ENCODE measurements at regions not wholly inside any gene's neighbourhood (a gene's known extent, or its start where the extent isn't known, plus 50 kb on each side); places are given as distances from the start of the nearest gene placed in this dataset.

- Mint-ChIP-seq H3K27ac (peak overlapping the region; percentile 73 to 87 (median 81)), H3K4me1 (peaks cover 32% of the 10 kb centered on the region), H3K4me3 (peak overlapping the region in 1 of 3 experiments; percentile 27), H3K27me3 (ENCODE audit: low read depth) (peaks cover 11% of the 10 kb centered on the region), H3K9me3 (no peaks in the 10 kb centered on the region), H3K36me3 (ENCODE audit: low read depth) (no peaks in the 10 kb centered on the region)
- TF ChIP-seq CTCF (IDR thresholded peaks at IDR 0.05; ENCODE audit: unreplicated experiment in 3 of 3) = no peak
These were observed 150.9 kb downstream of the SNX19 start for GRCh38 chr11:130765406-130765805.

DNA sequence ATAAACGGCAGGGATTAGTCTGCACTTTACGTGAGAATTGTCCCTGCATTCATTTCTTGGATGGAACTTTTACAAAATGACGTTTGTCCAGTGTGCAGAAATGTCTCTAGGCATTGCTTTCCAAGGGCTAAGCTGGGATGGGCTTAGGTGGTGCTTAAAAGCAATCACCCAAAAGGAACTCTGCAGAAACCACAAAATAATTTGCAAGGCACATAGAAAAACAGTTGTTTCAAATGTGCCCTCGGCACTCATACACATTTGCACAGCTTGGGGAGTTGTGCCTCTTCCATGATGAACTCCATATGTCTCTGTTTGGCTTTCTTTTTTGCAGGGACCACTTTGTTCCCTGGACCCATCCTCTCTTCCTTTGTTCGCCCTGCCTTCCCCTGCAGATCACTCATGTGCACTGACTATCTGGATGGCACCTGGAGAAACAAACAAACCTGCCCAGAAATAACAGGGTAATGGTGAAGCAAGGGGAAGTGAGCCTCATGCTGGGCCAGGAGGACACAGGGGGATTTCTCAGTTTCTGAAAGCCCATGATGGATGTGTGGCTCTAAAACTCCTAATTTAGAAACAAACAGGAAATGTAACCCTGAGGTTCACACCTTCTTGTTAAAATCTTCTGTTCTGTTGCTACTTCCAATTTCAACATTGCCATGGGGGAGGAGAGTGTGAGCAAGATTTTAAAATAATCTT lies 150.2 kb downstream of the SNX19 start:
- peak overlapping the region; percentile 73 to 87 (median 81) for H3K27ac Mint-ChIP-seq
- no peaks in the 10 kb centered on the region for H3K9me3 Mint-ChIP-seq
- H3K4me3 Mint-ChIP-seq = no peak overlapping the region
- no peaks in the 10 kb centered on the region for H3K36me3 Mint-ChIP-seq (ENCODE audit: low read depth)
- H3K4me1 Mint-ChIP-seq = peaks cover 35% of the 10 kb centered on the region
- no peak for TF ChIP-seq CTCF (IDR thresholded peaks at IDR 0.05; ENCODE audit: unreplicated experiment in 3 of 3)
- H3K27me3 Mint-ChIP-seq (ENCODE audit: low read depth) = peaks cover 7% of the 10 kb centered on the region

DNA sequence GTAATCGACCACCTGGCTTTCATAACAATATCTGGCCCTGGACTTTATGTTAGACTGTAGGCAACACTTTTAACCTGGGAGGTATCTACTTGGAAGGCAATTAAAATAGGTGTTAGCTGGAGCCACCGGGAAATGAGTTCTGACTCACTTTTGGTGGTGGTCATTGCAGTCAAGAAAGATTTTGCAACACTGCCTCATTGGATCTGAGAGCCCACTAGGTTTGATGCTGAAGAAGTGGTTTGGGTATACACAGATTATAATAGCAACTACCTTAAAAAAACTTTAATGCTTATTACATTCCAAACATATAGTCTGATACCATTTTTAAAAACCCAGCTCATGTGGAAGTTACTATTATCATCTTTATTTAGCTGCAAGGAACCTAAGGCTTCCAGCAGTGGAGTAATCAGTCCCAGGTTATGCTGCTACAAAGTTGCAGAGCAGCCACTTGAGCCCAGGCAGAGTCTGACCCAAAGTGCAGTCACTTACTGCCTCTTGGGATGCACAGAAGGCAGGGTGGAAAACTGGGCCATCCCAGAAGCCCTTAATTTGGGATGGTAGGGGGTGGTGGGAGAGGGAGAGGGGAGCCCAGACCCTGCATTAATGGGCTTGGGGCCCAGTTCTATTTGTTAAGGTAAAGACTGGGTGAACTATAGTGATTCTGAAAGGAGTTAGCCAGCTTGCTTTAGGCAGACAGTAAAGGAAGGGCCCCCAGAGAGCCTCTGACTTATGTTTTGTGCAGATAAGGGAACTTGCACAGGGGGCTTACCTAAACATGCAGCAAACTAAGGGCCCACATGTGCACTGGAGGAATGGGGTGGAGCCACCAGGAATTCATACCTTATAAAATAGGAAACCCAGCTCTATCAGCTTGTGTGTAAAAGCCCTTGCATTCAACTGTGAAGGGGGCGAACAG lies 149.4 kb downstream of the SNX19 start:
- Mint-ChIP-seq H3K36me3 (ENCODE audit: low read depth) (no peaks in the 10 kb centered on the region), H3K4me3 (no peak overlapping the region), H3K27me3 (ENCODE audit: low read depth) (peaks cover 7% of the 10 kb centered on the region), H3K9me3 (no peaks in the 10 kb centered on the region), H3K27ac (peak overlapping the region; percentile 39 to 87 (median 81)), H3K4me1 (peaks cover 37% of the 10 kb centered on the region)
- no peak for TF ChIP-seq CTCF (IDR thresholded peaks at IDR 0.05; ENCODE audit: unreplicated experiment in 3 of 3)

DNA sequence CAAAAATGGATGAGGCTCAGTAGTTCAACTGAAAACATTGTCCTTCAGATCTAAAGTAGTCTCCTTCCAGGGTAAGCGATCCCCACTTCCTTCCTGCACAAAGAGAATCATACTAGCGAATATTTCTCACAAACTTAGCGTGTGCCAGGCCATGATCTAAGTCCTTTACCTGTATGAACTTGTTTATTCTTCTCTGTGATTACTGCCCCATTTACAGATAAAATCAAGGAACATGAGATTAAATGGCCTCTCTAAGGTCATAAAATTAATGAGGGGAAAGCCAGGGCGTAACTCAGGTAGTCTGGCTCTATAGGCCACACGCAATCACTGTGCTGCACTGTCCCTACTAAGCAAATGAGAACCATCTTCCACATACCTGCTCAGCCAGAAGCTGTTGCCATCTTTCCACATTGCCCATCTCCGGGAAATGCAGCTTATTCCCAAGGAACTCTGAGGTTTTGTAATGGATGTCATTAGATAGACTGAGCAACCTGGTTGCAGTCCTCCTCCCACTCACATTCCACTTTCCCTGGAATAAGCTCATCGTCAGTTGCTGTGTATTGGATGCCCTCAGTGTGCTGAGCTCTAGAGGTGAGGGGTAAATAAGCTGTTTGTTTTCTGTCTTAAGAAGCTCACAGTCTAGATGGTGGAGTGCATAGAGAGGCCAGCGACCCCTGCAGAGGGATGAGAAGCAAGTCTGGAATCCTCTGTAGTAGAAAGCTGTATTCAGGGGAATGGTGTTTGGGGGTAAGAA lies 146.3 kb downstream of the SNX19 start:
- no peak for TF ChIP-seq CTCF (IDR thresholded peaks at IDR 0.05; ENCODE audit: unreplicated experiment in 3 of 3)
- peaks cover 60% of the 10 kb centered on the region for H3K4me1 Mint-ChIP-seq
- no peaks in the 10 kb centered on the region for H3K9me3 Mint-ChIP-seq
- H3K4me3 Mint-ChIP-seq = no peak overlapping the region
- H3K27ac Mint-ChIP-seq = peak overlapping the region in 1 of 3 experiments; percentile 2
- H3K27me3 Mint-ChIP-seq (ENCODE audit: low read depth) = peaks cover 7% of the 10 kb centered on the region
- H3K36me3 Mint-ChIP-seq (ENCODE audit: low read depth) = no peaks in the 10 kb centered on the region

DNA sequence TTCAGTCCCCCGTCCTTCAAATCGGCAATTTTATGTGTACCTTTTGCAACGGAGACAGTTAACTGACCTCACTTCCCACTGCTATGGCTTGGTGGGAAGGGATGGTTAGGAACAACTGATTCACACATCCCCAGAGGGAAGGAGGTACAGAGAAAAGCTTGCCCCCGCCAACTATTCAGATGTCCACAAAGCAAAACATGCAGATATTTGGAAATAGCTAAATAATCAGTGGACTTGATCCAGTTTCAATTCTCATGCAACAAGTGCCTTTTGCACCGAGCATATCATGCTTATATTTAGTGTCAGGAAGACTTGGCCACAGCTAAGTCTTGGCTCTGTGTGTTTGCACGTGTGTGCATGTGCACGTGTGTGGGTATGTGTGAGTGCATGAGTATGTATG lies 144.6 kb downstream of the SNX19 start:
- Mint-ChIP-seq H3K4me1 (peaks cover 42% of the 10 kb centered on the region), H3K36me3 (ENCODE audit: low read depth) (no peaks in the 10 kb centered on the region), H3K4me3 (no peak overlapping the region), H3K27me3 (ENCODE audit: low read depth) (no peaks in the 10 kb centered on the region), H3K27ac (peak overlapping the region; percentile 4 to 13 (median 10)), H3K9me3 (no peaks in the 10 kb centered on the region)
- no peak for TF ChIP-seq CTCF (IDR thresholded peaks at IDR 0.05; ENCODE audit: unreplicated experiment in 3 of 3)
